ENCODE measurements at regions not wholly inside any gene's neighbourhood (a gene's known extent, or its start where the extent isn't known, plus 50 kb on each side); places are given as distances from the start of the nearest gene placed in this dataset.

DNA sequence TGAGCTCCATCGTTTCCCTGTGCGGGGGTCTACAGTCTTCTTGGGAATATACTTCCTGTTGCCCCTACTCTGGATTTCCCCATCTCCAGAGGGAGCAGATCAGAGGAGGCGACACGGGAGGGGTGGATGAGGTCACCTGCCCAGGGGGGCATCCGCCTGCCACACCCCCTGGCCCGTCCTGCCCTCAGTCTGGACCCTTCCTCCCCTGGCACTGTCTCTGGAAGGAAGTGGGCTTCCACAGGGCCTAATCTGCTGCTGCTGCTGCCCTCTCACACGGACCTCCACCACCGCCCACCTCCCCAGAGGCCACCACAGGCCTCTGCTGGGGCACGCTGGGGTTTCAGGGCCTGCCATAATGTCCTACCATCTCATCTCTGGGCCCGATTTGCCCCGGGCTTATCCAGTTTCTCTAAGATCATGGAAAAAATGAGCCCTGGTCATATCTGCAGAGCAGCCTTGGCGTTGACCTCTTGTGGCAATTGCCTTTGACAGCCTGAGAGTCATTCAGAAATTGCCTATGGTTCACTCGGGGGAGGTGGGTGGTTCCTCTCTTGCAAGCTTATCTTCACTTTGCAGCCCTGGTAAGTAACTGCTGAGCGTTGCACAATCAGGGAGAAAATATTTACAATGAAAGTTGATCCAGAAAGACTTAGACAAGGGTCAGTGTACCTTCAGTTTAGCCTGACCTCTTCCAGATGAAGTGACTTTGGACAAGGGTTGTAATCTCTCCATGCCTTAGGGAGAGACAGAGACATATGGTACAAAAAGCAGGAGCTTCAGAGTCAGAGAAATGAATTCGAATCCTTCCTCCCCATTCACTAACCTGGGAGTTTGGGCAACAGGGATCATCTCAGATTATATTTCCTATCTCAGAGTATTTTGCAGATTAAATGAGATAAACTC is 252.4 kb downstream of the TOMM20 start (continued):
- TF ChIP-seq SMC3 (IDR thresholded peaks at IDR 0.05; ENCODE audit: low read length) = peak; percentile 56
- TF ChIP-seq ZNF572 (CRISPR knock-in tag; IDR thresholded peaks at IDR 0.05) = no peak
- TF ChIP-seq ZFP36 (IDR thresholded peaks at IDR 0.05; ENCODE audit: borderline replicate concordance, low read depth, low read length, partially characterized antibody) = no peak
- TF ChIP-seq ZBTB8A (CRISPR knock-in tag; IDR thresholded peaks at IDR 0.05; ENCODE audit: borderline replicate concordance, low read depth) = no peak
- TF ChIP-seq BCLAF1 (IDR thresholded peaks at IDR 0.05) = no peak
- peak; percentile 80 for TF ChIP-seq SAP130 (CRISPR knock-in tag; IDR thresholded peaks at IDR 0.05; ENCODE audit: low read depth)
- TF ChIP-seq KLF12 (CRISPR knock-in tag; IDR thresholded peaks at IDR 0.05; ENCODE audit: borderline replicate concordance) = no peak; the same call in 1 of the 2 replicates
- peak; percentile 64; the same call in 1 of the 2 replicates for TF ChIP-seq ZNF232 (CRISPR knock-in tag; IDR thresholded peaks at IDR 0.05; ENCODE audit: borderline replicate concordance)
- TF ChIP-seq, protein P1, sequence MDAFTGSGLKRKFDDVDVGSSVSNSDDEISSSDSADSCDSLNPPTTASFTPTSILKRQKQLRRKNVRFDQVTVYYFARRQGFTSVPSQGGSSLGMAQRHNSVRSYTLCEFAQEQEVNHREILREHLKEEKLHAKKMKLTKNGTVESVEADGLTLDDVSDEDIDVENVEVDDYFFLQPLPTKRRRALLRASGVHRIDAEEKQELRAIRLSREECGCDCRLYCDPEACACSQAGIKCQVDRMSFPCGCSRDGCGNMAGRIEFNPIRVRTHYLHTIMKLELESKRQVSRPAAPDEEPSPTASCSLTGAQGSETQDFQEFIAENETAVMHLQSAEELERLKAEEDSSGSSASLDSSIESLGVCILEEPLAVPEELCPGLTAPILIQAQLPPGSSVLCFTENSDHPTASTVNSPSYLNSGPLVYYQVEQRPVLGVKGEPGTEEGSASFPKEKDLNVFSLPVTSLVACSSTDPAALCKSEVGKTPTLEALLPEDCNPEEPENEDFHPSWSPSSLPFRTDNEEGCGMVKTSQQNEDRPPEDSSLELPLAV (CRISPR knock-in tag; conservative IDR thresholded peaks at IDR 0.05; ENCODE audit: low read depth) = no peak
- no peak for TF ChIP-seq ZNF142 (CRISPR knock-in tag; IDR thresholded peaks at IDR 0.05)
- 0 out of 2 replicates have a peak, but pooled peaks have one; percentile 21 for TF ChIP-seq CHD2 (IDR thresholded peaks at IDR 0.05; ENCODE audit: low read depth, low read length)
- TF ChIP-seq RNF2 (conservative IDR thresholded peaks at IDR 0.05; ENCODE audit: low read depth) = no peak
- TF ChIP-seq WIZ (CRISPR knock-in tag; IDR thresholded peaks at IDR 0.05) = no peak
